Endothelial cell of umbilical vein (primary cell): ENCODE measurements at regions not wholly inside any gene's neighbourhood (a gene's known extent, or its start where the extent isn't known, plus 50 kb on each side); places are given as distances from the start of the nearest gene placed in this dataset.

Source experiments
- BruUV-seq: library from RNA; stranded (reverse); fragments of 400-500 nt; replicated peaks from 2 replicates; lab custom pipeline; 2021; lab: Mats Ljungman, UMichigan
- CTCF ChIA-PET: fragments of 300-600, 350-600 bp; sonication (Branson Sonifier 250); formaldehyde crosslinking; loops from one replicate; lab custom pipeline; 2021; ENCODE audit warnings: antibody characterized with exemption, inconsistent platforms; lab: Charles Lee
- POLR2A ChIA-PET: fragments of 300-600, 350-600 bp; sonication (Branson Sonifier 250); formaldehyde crosslinking; loops from one replicate; lab custom pipeline; 2021; ENCODE audit warnings: antibody characterized with exemption, inconsistent platforms; lab: Charles Lee
- DNase-seq: peaks from one replicate; pipeline ENCODE4 v3.0.0-alpha.2; 2011; ENCODE audit warnings: low read depth, low spot score
- FAIRE-seq: peaks from 2 replicates; lab custom pipeline; 2011; peaks lifted over from hg19 to GRCh38; lab: Jason Lieb, UNC
- H2AFZ ChIP-seq: 2 replicates; pipeline ENCODE4 v1.6.0; 2012; ENCODE audit warnings: low read depth, low read length, control low read depth, inconsistent platforms
- H3K27ac ChIP-seq: 2 replicates; pipeline ENCODE4 v1.5.1; 2011; ENCODE audit warnings: low read depth, mild to moderate bottlenecking, control low read depth, low read length, moderate library complexity; ENCODE audit not compliant: insufficient read depth
- H3K27me3 ChIP-seq, 2 experiments: 2 replicates each; pipeline versions ENCODE4 v1.6.0 to v1.6.1; 2011; ENCODE audit warnings: low read length in 2 of 2, mixed read lengths in 1 of 2; ENCODE audit not compliant: control insufficient read depth in 2 of 2, insufficient read depth in 2 of 2
- H3K36me3 ChIP-seq, 2 experiments: 2 replicates in 1 of 2; 3 replicates in 1 of 2; pipeline ENCODE4 v1.5.1; 2011; ENCODE audit warnings: low read length in 2 of 2, mild to moderate bottlenecking in 1 of 2, moderate library complexity in 1 of 2; ENCODE audit not compliant: control insufficient read depth in 2 of 2, insufficient read depth in 2 of 2; ENCODE audit errors: extremely low read depth in 1 of 2
- H3K4me1 ChIP-seq: 3 replicates; pipeline ENCODE4 v1.5.1; 2011; ENCODE audit warnings: mild to moderate bottlenecking, low read length; ENCODE audit not compliant: control insufficient read depth, insufficient read depth; ENCODE audit errors: extremely low read depth
- H3K4me2 ChIP-seq: 2 replicates; pipeline ENCODE4 v1.6.1; 2011; ENCODE audit warnings: low read length, control low read depth, mixed read lengths; ENCODE audit not compliant: insufficient read depth
- H3K4me3 ChIP-seq, 3 experiments: fragments of 200-600 bp in 1 of 3; sonication (generic), shearing (Covaris generic) in 1 of 3; replicated peaks in 1 of 3; 2 replicates each; pipeline ENCODE4 v1.5.1; 2011 to 2016; ENCODE audit warnings: control low read depth in 3 of 3, low read length in 3 of 3, mild to moderate bottlenecking in 2 of 3, inconsistent platforms in 1 of 3, low read depth in 1 of 3, moderate library complexity in 1 of 3; ENCODE audit not compliant: insufficient read depth in 1 of 3
- H3K79me2 ChIP-seq: 2 replicates; pipeline ENCODE4 v1.6.0; 2012; ENCODE audit warnings: low read length, inconsistent platforms; ENCODE audit not compliant: control insufficient read depth, insufficient read depth
- H3K9ac ChIP-seq: replicated peaks from 2 replicates; pipeline ENCODE3; 2011; ENCODE audit warnings: low read length, control low read depth; ENCODE audit not compliant: insufficient read depth; ENCODE audit errors: extremely low read depth
- H3K9me1 ChIP-seq: replicated peaks from 3 replicates; pipeline ENCODE4 v1.6.0; 2011; ENCODE audit warnings: mild to moderate bottlenecking, low read length; ENCODE audit not compliant: control insufficient read depth, insufficient read depth; ENCODE audit errors: extremely low read depth
- H3K9me3 ChIP-seq: replicated peaks from 2 replicates; pipeline ENCODE4 v1.5.1; 2012; ENCODE audit warnings: low read length, inconsistent platforms; ENCODE audit not compliant: control insufficient read depth, insufficient read depth
- H4K20me1 ChIP-seq: replicated peaks from 2 replicates; pipeline ENCODE3; 2011; ENCODE audit warnings: mild to moderate bottlenecking, low read length; ENCODE audit not compliant: control insufficient read depth, insufficient read depth; ENCODE audit errors: extremely low read depth
- CTCF ChIP-seq, 2 donors: IDR thresholded peaks; 1 replicate in 1 of 2; 2 replicates in 1 of 2; pipeline ENCODE4 v1.5.1; 2011; ENCODE audit warnings: low read length in 2 of 2, mild to moderate bottlenecking in 2 of 2, moderate library complexity in 2 of 2, control low read depth in 1 of 2, inconsistent platforms in 1 of 2, low read depth in 1 of 2; ENCODE audit not compliant: insufficient read depth in 1 of 2; ENCODE audit errors: extremely low read depth in 1 of 2
- EZH2 ChIP-seq: IDR thresholded peaks from 2 replicates; pipeline ENCODE4 v1.6.1; 2012; ENCODE audit warnings: borderline replicate concordance, low read depth, mild to moderate bottlenecking, moderate library complexity, low read length, inconsistent platforms; ENCODE audit not compliant: severe bottlenecking
- FOS ChIP-seq: IDR thresholded peaks from 2 replicates; pipeline ENCODE4 v1.6.1; 2011; ENCODE audit warnings: mild to moderate bottlenecking, low read length, moderate library complexity, borderline replicate concordance; ENCODE audit not compliant: insufficient read depth
- GATA2 ChIP-seq: IDR thresholded peaks from 2 replicates; pipeline ENCODE4 v1.7.0; 2011; ENCODE audit warnings: low read depth, mild to moderate bottlenecking, moderate library complexity, mixed read lengths, low read length; ENCODE audit not compliant: insufficient read length, insufficient read depth
- JUN ChIP-seq: IDR thresholded peaks from 2 replicates; pipeline ENCODE4 v1.6.1; 2011; ENCODE audit warnings: borderline replicate concordance, low read depth; ENCODE audit not compliant: insufficient read length, insufficient read depth
- MAX ChIP-seq: IDR thresholded peaks from 2 replicates; pipeline ENCODE4 v1.6.1; 2011; ENCODE audit not compliant: insufficient read depth, insufficient read length
- MYC ChIP-seq: IDR thresholded peaks from one replicate; pipeline ENCODE4 v1.6.1; 2011; ENCODE audit warnings: mild to moderate bottlenecking, low read depth, low read length
- POLR2A ChIP-seq: IDR thresholded peaks from 2 replicates; pipeline ENCODE4 v1.6.1; 2012; ENCODE audit warnings: low read depth, mild to moderate bottlenecking, control low read depth, low read length
- POLR2AphosphoS5 ChIP-seq: IDR thresholded peaks from 2 replicates; pipeline ENCODE4 v1.6.1; 2012; ENCODE audit warnings: low read depth, mild to moderate bottlenecking, control low read depth, low read length, moderate library complexity; ENCODE audit not compliant: insufficient read depth
- dilution Hi-C: fragments of 300-500 bp; cut with MboI; formaldehyde crosslinking; loops from one replicate; pipeline ENCODE4 v1.15.0; 2019; ENCODE audit warnings: low sequenced_read_pairs; ENCODE audit not compliant: extremely low pct_ligation_motif_present
- intact Hi-C: fragments of 100-400 bp; cut with micrococcal nuclease; formaldehyde crosslinking; loops from one replicate; pipeline ENCODE4 v1.10.0; 2022

GRCh38 chr11:27287205-27287604 lies 75.8 kb downstream of the CCDC34 start:
- H3K4me2 ChIP-seq: no peak overlapping the region
- no peak for FAIRE-seq
- H3K9ac ChIP-seq: no peak overlapping the region
- H3K9me1 ChIP-seq: no peaks in the 10 kb centered on the region
- no TSS peak for BruUV-seq
- no peaks in the 10 kb centered on the region for H4K20me1 ChIP-seq
- H3K79me2 ChIP-seq: no peaks in the 10 kb centered on the region
- intact Hi-C loops: no loop called here
- H2AFZ ChIP-seq: no peak overlapping the region
- H3K36me3 ChIP-seq: no peaks in the 10 kb centered on the region
- dilution Hi-C loops: no loop called here
- peaks cover 10% of the 10 kb centered on the region for H3K4me1 ChIP-seq
- H3K9me3 ChIP-seq: no peaks in the 10 kb centered on the region
- no peak for DNase-seq
- TF ChIP-seq MYC (no peak), MAX (no peak), POLR2AphosphoS5 (no peak), GATA2 (no peak), FOS (no peak), JUN (no peak), EZH2 (no peak), CTCF (IDR thresholded peaks at IDR 0.05; ENCODE audit: extremely low read depth in 1 of 2, insufficient read depth in 1 of 2, low read depth in 1 of 2, low read length in 2 of 2) (no peak), POLR2A (no peak)
- CTCF ChIA-PET: interaction anchor here (4.2 kb wide), 1 partner anchor 10 kb away, joined by 35 read pairs; no protein-coding TSS in a partner anchor
- H3K4me3 ChIP-seq: no peak overlapping the region
- no peak overlapping the region for H3K27ac ChIP-seq
- H3K27me3 ChIP-seq: peaks cover 10 to 15% of the 10 kb centered on the region in 2 experiments
- POLR2A ChIA-PET: no interaction called here
